K562 (cell line): ENCODE measurements at regions not wholly inside any gene's neighbourhood (a gene's known extent, or its start where the extent isn't known, plus 50 kb on each side); places are given as distances from the start of the nearest gene placed in this dataset.
A peak's percentile ranks its signal among the peaks of the same experiment; 100 is the strongest.

Experiments
- ARID2 ChIP-seq: fragments of 450-650 bp; IDR thresholded peaks from 2 replicates; pipeline ENCODE4 v1.6.1; 2017; ENCODE audit warnings: antibody characterized with exemption, mild to moderate bottlenecking
- BACH1 ChIP-seq: fragments of 200-800 bp; sonication (Bioruptor generic); IDR thresholded peaks from 2 replicates; pipeline ENCODE4 v1.6.1; 2016; ENCODE audit warnings: missing genetic modification characterization, missing compliant biosample characterization
- BHLHE40 ChIP-seq: IDR thresholded peaks from 2 replicates; pipeline ENCODE4 v1.6.1; 2011; ENCODE audit warnings: low read length, improper control_type of control experiment
- CEBPB ChIP-seq: fragments of 450-650 bp; IDR thresholded peaks from 2 replicates; pipeline ENCODE4 v1.6.1; 2016; ENCODE audit warnings: missing genetic modification characterization, missing compliant biosample characterization
- ESRRA ChIP-seq: fragments of 450-650 bp; IDR thresholded peaks from 2 replicates; pipeline ENCODE4 v1.6.1; 2014; ENCODE audit warnings: low read depth, mild to moderate bottlenecking, moderate library complexity, borderline replicate concordance
- KHSRP ChIP-seq: fragments of 450-650 bp; IDR thresholded peaks from 2 replicates; pipeline ENCODE4 v1.6.1; 2017
- MCM3 ChIP-seq: fragments of 450-650 bp; IDR thresholded peaks from 2 replicates; pipeline ENCODE4 v1.6.1; 2016
- NFIC ChIP-seq: fragments of 450-650 bp; IDR thresholded peaks from 2 replicates; pipeline ENCODE4 v1.6.1; 2017; ENCODE audit warnings: mild to moderate bottlenecking, inconsistent platforms
- NFIX ChIP-seq: fragments of 250-450 bp; sonication (Bioruptor Pico); IDR thresholded peaks from 2 replicates; pipeline ENCODE4 v1.4.0; 2020; ENCODE audit warnings: low read depth, mild to moderate bottlenecking, moderate library complexity
- NR2C2 ChIP-seq, 2 experiments: fragments of 200-800 bp in 1 of 2; sonication (Bioruptor generic) in 1 of 2; sonication (generic) in 1 of 2; formaldehyde crosslinking in 1 of 2; IDR thresholded peaks; 2 replicates each; pipeline versions ENCODE4 v1.6.1 to v1.8.0; 2016 to 2022; ENCODE audit warnings: mild to moderate bottlenecking in 1 of 2, missing compliant biosample characterization in 1 of 2, missing genetic modification characterization in 1 of 2, missing genetic modification reagents in 1 of 2
- POLR2G ChIP-seq: fragments of 200-400 bp; formaldehyde crosslinking; IDR thresholded peaks from 2 replicates; pipeline ENCODE4 v1.6.1; 2017; ENCODE audit warnings: low read depth, mild to moderate bottlenecking, antibody characterized with exemption, low read length, moderate library complexity
- RNF2 ChIP-seq: sonication (generic); IDR thresholded peaks from 2 replicates; pipeline ENCODE4 v1.6.1; 2016
- STAT5B ChIP-seq: fragments of 250-450 bp; sonication (Bioruptor Pico); IDR thresholded peaks from 2 replicates; pipeline ENCODE4 v1.8.0; 2021; ENCODE audit warnings: mild to moderate bottlenecking, inconsistent platforms
- ZNF124 ChIP-seq: sonication (generic); formaldehyde crosslinking; IDR thresholded peaks from 2 replicates; pipeline ENCODE4 v1.8.1; 2022; ENCODE audit warnings: missing genetic modification reagents
- TF ChIP-seq, protein P1 (sequence below): fragments of 150-350 bp; conservative IDR thresholded peaks from 2 replicates; pipeline ENCODE4 v1.6.1; 2014; ENCODE audit warnings: low read length
- TF ChIP-seq, protein P2 (sequence below): fragments of 450-650 bp; IDR thresholded peaks from 2 replicates; pipeline ENCODE4 v1.6.1; 2016; ENCODE audit warnings: missing biosample characterization, missing genetic modification characterization
- TF ChIP-seq, protein P3 (sequence below), 2 experiments: fragments of 450-650 bp; IDR thresholded peaks; 2 replicates each; pipeline ENCODE4 v1.6.1; 2016
- TF ChIP-seq, protein P4 (sequence below), 2 experiments: IDR thresholded peaks in 1 of 2; conservative IDR thresholded peaks in 1 of 2; 2 replicates each; pipeline ENCODE4 v1.6.1; 2016; ENCODE audit warnings: low read depth in 2 of 2, mild to moderate bottlenecking in 1 of 2, missing compliant biosample characterization in 1 of 2, missing genetic modification characterization in 1 of 2, moderate library complexity in 1 of 2
- TF ChIP-seq, protein P5 (sequence below): fragments of 250-450 bp; sonication (Bioruptor Pico); IDR thresholded peaks from 2 replicates; pipeline ENCODE4 v1.8.0; 2021; ENCODE audit warnings: moderate library complexity, mild to moderate bottlenecking, inconsistent platforms

DNA sequence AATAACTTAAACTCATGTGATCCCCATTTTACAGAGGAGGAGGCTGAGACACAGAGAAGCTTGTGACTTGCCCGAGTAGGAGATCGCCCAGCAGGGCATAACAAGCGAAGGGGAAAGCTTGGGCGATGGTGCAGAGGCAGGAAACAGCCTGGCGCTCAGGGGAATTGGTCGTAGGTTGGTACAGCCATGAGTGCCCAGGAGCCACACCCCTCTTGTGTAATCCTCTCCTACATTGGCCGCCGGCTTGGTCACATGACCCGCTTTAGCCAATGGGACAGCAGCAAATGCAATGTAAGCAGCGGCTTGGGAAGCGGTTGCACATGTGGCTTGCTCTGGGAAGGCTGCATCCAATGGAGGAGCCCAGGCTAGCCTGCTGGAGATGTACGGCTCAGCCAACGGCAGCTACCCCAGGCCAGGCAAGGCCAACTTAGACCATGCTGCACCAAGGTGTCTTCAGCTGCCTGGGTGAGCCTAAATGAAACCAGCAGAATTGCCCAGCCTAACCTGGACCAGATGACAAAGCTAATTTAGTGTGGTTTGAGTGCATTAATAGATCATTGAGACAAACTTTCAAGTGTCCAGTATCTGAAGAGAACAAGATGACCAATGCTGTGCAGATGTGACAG, 50.3 kb upstream of the SLC6A6 start (continued):
- TF ChIP-seq, protein P1, sequence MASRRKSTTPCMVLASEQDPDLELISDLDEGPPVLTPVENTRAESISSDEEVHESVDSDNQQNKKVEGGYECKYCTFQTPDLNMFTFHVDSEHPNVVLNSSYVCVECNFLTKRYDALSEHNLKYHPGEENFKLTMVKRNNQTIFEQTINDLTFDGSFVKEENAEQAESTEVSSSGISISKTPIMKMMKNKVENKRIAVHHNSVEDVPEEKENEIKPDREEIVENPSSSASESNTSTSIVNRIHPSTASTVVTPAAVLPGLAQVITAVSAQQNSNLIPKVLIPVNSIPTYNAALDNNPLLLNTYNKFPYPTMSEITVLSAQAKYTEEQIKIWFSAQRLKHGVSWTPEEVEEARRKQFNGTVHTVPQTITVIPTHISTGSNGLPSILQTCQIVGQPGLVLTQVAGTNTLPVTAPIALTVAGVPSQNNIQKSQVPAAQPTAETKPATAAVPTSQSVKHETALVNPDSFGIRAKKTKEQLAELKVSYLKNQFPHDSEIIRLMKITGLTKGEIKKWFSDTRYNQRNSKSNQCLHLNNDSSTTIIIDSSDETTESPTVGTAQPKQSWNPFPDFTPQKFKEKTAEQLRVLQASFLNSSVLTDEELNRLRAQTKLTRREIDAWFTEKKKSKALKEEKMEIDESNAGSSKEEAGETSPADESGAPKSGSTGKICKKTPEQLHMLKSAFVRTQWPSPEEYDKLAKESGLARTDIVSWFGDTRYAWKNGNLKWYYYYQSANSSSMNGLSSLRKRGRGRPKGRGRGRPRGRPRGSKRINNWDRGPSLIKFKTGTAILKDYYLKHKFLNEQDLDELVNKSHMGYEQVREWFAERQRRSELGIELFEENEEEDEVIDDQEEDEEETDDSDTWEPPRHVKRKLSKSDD: no peak
- TF ChIP-seq BHLHE40 (peak; percentile 52), POLR2G (peak; percentile 66), ARID2 (no peak), STAT5B (CRISPR knock-in tag) (no peak), ESRRA (0 out of 2 replicates have a peak, but pooled peaks have one; percentile 31), KHSRP (no peak), CEBPB (tag) (peak; percentile 99), NFIX (CRISPR knock-in tag) (no peak), RNF2 (0 out of 2 replicates have a peak, but pooled peaks have one; percentile 15), NR2C2 (CRISPR knock-in tag; IDR thresholded peaks at IDR 0.05) (no peak), NR2C2 (tag; IDR thresholded peaks at IDR 0.05) (no peak; the same call in 1 of the 2 replicates), NFIC (no peak), MCM3 (no peak), ZNF124 (no peak), BACH1 (tag) (peak; percentile 29; the same call in 1 of the 2 replicates)
- TF ChIP-seq, protein P2, sequence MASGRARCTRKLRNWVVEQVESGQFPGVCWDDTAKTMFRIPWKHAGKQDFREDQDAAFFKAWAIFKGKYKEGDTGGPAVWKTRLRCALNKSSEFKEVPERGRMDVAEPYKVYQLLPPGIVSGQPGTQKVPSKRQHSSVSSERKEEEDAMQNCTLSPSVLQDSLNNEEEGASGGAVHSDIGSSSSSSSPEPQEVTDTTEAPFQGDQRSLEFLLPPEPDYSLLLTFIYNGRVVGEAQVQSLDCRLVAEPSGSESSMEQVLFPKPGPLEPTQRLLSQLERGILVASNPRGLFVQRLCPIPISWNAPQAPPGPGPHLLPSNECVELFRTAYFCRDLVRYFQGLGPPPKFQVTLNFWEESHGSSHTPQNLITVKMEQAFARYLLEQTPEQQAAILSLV (tag): peak; percentile 69; the same call in 1 of the 2 replicates
- TF ChIP-seq, protein P3, sequence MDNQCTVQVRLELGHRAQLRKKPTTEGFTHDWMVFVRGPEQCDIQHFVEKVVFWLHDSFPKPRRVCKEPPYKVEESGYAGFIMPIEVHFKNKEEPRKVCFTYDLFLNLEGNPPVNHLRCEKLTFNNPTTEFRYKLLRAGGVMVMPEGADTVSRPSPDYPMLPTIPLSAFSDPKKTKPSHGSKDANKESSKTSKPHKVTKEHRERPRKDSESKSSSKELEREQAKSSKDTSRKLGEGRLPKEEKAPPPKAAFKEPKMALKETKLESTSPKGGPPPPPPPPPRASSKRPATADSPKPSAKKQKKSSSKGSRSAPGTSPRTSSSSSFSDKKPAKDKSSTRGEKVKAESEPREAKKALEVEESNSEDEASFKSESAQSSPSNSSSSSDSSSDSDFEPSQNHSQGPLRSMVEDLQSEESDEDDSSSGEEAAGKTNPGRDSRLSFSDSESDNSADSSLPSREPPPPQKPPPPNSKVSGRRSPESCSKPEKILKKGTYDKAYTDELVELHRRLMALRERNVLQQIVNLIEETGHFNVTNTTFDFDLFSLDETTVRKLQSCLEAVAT (IDR thresholded peaks at IDR 0.05): no peak
- TF ChIP-seq, protein P4, sequence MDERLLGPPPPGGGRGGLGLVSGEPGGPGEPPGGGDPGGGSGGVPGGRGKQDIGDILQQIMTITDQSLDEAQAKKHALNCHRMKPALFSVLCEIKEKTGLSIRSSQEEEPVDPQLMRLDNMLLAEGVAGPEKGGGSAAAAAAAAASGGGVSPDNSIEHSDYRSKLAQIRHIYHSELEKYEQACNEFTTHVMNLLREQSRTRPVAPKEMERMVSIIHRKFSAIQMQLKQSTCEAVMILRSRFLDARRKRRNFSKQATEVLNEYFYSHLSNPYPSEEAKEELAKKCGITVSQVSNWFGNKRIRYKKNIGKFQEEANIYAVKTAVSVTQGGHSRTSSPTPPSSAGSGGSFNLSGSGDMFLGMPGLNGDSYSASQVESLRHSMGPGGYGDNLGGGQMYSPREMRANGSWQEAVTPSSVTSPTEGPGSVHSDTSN (CRISPR knock-in tag; IDR thresholded peaks at IDR 0.05; ENCODE audit: low read depth): no peak
- TF ChIP-seq, protein P4 (tag; conservative IDR thresholded peaks at IDR 0.05; ENCODE audit: low read depth): no peak
- TF ChIP-seq, protein P5, sequence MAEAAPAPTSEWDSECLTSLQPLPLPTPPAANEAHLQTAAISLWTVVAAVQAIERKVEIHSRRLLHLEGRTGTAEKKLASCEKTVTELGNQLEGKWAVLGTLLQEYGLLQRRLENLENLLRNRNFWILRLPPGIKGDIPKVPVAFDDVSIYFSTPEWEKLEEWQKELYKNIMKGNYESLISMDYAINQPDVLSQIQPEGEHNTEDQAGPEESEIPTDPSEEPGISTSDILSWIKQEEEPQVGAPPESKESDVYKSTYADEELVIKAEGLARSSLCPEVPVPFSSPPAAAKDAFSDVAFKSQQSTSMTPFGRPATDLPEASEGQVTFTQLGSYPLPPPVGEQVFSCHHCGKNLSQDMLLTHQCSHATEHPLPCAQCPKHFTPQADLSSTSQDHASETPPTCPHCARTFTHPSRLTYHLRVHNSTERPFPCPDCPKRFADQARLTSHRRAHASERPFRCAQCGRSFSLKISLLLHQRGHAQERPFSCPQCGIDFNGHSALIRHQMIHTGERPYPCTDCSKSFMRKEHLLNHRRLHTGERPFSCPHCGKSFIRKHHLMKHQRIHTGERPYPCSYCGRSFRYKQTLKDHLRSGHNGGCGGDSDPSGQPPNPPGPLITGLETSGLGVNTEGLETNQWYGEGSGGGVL (CRISPR knock-in tag): no peak
